Stimulated activated CD8-positive, alpha-beta memory T cell treated with anti-CD3 and anti-CD28 coated beads, Interleukin-2, amount 100 ng/mL, for 48 hours (primary cell): ENCODE measurements at regions not wholly inside any gene's neighbourhood (a gene's known extent, or its start where the extent isn't known, plus 50 kb on each side); places are given as distances from the start of the nearest gene placed in this dataset.

Experiments used
- DNase-seq, 2 donors: peaks; one replicate each; pipeline ENCODE4 v3.0.0-alpha.2; 2020; ENCODE audit warnings: low read depth in 2 of 2

DNA sequence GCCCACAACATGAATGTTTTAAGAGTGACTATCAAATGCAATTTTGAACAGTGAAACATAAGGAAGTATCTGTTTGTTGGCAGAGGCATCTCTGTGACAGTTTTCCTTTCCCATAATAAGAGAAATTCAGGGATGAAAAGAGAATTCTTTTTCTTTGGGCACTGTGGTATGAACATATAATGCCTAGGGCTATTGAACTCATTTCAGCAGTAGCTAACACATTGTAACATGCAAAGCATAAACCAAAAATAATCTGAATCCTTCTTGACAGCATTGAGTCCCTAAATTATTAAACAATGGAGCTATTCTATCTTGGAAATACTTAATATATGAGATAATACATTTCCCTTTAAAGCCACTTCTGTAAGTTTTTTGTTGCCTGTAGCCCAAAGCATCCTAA, 633.0 kb upstream of the B3GALT2 start:
- DNase-seq: no peak

DNA sequence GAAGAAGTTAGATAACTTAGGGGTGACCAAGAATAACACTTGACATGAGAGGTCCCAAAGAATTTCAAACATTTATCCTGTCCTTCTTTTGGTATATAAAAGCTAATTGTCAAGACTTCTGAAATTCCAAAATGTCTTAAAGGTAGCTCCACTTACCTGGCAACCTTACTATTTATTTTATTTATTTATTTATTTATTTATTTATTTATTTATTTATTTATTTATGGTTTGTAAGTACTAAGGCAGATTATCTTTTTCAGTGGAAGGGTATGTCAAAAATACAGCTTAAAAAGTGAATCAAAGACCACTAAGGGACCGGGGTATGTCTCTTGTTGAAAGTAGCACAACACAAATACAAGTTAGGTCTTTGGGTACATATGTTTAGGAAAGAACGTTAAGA, 620.8 kb upstream of the B3GALT2 start:
- no peak for DNase-seq

DNA sequence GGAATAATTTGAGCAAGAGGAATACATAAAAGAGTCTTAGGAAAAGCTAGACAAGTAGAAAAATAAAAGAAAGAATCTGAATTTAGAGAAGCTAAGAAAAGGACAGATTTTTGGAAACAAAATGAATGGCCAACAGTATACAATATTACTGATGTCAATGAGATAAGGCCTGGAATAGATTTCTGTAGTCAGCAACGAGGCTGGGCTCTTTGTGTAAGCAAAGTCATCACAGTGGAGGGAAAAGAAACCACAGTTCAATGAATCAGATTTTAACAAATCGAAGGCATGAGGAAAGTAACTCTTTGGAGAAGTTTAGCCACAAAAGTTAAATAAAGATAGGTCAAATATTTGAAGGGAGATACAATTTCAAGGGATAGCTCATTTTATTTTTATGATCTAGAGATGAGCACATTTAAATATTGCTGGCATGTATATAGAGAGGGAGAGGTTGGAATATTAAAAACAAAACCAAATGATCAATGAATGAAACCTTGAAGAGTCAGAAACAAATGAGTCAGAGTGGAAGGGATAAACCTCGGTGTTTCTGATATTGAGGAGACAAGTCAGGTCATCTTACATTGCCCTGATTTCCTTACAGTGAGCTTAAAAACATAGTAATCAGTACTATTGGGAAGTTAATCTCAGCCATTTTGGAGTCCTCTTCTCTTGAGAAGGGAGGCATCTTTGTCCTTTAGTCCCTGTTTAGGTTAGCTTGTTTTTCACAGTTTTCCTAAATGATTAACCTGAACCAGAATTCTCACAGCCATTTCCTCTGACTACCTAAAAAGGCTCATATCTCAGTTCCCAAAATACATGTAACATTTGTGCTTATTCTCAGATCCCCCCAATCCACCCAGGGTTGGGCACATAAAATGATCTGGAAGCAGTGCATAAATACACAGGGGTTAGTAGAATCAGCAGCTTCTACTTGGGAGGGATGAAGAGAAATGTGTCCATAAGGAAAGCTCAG, 620.0 kb upstream of the B3GALT2 start:
- DNase-seq: no peak

DNA sequence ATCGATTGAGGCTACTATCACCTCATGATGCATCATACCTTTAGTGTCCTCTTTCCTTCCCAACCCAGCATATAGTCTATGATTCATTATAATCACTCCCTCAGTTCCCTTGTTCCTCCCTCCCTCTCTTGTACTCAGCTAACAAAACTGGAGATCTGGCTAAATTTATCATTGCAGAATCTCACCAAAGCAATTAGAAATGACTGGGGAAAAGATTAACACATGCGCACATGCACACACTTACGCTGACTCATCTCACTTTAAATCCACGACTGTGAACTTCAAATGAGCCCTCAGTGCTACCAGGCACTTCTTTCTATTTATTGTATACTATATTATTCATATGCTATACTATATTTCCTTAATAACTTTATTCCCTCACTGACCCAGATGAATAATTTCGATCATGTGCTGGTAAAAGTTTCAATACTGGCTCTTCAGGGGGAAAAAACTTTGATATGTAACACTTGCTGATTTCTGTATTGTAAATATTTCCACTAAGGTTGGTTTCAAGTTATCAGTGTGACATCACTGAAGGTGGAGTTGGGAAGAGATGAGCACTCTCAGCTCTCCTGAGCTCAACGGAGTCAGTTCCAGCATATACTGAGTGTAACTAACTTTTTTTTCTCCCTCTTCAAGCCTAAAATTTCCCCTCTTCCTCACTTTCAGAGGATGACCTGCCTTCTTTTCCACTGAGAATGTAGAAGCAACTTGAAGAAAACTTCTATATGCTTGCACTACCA, 613.7 kb upstream of the B3GALT2 start:
- DNase-seq: no peak

DNA sequence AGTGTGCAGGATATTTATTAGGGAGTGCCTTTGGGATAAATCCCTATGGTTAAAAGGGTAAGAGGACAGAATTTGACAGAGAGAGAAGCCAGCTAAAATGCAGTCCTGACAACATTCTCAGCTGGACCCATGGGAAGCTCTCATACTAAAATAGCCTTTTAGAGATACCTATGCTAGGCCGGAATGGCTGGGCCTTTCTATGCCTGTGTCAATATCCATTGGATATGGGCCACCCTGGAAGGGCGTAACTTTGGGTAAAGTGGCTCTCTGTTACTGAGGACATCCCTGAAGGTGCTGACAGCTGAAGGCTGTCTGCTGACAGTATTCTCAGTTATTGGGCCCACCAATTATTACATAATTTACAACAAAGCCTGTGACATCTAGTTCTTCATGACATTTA, 613.0 kb upstream of the B3GALT2 start:
- no peak for DNase-seq

DNA sequence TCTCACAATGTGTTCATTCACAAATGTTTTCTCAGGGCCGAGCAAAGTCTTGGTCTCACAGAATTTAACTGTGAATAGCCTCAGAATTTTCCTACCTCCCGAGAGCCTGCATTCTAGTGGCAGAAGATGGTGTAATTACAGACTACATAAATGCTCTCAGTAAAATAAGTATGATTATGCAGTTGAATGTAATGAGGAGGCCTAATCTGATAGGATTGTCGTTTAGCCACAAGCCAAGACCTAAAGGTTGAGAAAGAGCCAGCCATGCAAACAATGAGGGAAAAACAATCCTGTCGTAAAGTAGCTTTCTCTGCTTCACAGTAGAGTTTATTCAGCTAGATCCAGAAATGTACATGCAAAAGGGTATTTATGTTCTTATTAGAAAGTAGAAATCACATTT, 607.8 kb upstream of the B3GALT2 start:
- DNase-seq: no peak

DNA sequence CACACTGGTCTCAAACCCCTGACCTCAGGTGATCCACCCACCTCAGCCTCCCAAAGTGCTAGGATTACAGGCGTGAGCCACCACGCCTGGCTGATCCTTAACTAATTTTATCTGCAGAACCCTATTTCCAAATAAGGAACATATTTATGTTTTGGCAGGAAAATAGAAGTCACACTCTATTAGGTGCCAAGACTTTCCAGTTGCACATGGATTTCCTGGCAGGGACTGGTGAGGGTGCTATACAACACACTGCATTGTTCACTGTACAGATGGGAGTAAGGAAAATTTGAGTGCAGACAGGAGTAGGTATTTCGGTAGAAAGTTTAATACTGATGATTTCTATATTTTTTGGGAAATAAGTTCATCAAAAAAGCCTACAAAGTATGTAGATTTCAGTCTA, 605.3 kb upstream of the B3GALT2 start:
- no peak for DNase-seq

DNA sequence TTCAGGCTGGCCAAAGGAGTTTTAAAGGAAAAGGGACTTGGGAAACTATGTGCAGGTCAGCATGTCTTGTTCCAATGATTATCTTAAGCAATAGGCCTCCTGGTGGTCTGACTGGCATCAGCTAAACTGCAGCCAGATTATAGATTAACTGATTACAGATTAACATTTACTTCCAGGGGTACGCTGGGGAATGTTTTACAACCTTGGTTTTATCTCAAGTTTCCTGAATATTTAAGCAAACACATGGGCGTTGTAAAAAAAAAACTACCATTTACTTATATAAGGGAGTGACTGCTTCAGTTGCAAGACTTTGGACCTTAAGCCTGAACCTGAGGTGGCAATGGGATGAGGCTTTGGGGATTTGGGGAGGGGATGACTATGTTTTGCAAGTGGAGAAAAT, 600.6 kb upstream of the B3GALT2 start:
- DNase-seq: no peak

DNA sequence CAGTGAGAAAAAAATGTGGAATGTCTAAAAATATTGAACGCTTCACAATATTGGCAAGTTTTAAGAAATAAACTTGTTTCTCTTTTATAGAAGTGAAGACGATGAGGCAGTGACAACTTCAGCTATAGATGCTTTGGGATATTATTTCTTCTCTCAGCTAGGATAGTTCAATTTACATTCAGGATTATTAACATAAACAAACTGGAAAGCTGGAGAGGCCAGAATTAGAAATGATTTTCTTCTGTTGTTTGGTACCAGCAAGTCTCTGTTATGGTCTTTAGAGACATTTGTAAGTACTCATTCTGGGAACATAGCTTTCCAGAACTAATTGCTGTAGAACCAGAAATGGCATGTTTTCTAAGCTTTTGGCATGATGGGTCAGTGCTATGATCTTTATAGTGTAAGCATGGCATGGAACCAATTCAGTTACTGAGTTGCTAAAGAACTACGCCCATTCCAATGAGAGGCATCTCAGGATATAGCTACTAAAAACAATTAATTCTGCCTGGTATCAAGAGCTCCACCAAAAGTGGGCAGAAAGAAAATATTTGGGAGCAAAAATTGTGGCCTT, 599.5 kb upstream of the B3GALT2 start:
- DNase-seq: no peak

DNA sequence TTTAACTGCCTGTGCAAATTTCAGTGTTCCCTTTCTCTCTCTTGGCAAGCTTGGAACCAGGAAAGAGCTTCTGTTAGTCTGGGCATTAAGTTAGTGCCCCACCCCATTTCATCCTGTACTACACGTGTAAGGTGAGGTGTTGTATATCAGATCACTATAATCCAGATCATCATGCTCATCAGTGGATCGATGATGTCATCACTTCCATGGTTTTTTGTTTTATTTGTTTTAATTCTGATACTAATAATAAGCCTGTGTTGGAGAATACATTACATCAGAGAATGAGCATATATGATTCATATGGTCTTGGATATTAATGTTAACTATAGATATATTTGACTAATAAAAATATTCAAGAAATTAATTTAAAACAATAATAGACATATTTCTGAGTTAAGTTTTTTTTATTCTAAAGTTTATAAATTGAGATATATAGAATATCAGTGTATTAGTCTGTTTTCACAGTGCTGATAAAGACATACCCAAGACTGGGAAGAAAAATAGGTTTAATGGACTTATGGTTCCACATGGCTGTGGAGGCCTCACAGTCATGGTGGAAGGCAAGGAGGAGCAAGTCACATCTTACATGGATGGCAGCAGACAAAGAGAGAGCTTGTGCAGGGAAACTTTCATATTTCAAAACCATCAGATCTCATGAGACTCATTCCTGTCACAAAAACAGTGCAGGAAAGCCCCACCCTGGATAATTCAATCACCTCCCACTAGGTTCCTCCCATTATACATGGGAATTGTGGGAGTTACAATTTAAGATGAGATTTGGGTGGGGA, 588.3 kb upstream of the B3GALT2 start:
- no peak for DNase-seq

DNA sequence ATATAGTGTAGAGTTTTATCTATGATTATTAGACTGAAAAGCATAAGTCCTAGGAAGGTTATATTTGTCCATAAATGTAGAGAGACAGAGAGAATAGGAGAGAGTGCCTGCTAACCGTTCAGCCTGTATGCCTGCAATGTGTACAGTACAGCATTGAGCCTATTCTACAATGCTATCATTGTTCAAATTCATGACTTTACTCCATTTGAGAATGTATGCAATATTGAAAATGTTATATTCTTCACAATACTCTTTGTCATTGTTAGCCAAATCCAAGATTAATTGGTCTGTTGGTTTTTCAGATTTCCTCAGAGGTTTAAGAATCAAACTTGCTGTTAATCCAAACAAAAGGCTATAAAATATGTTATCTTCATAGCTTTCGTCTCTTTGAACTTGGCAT, 585.2 kb upstream of the B3GALT2 start:
- no peak for DNase-seq

DNA sequence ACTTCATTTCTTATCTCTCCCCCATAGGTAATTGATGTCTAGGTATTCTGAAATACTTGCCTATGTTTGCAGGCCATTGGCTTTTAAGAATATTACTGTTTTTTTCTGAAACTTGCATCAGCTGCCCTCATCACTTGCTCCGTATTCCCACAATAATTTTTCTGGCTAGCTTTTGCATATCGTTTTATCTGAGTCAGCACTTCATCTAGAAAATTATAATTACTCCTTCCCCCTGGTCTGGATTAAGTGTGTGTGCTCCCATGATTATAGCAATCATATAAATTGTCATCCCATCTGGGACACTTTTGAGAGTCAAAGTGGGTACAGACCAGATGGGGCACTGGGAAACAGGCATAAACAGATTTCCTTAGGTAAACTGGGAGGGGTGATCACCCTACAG, 583.2 kb upstream of the B3GALT2 start:
- DNase-seq: no peak

DNA sequence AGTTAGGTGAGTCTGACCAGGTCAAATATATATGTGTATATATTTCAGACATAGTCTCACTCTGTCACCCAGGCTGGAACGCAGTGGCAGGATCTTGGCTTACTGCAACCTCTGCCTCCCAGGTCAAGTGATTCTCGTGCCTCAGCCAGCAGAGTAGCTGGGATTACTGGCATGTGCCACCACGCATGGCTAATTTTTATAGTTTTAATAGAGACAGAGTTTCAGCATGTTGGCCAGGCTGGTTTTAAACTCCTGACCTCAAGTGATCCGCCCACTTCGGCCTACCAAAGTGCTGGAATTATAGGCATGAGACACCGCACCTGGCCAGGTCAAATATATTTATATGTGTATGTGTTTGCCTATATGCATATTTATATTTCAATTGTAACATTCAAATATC, 581.5 kb upstream of the B3GALT2 start:
- no peak for DNase-seq

DNA sequence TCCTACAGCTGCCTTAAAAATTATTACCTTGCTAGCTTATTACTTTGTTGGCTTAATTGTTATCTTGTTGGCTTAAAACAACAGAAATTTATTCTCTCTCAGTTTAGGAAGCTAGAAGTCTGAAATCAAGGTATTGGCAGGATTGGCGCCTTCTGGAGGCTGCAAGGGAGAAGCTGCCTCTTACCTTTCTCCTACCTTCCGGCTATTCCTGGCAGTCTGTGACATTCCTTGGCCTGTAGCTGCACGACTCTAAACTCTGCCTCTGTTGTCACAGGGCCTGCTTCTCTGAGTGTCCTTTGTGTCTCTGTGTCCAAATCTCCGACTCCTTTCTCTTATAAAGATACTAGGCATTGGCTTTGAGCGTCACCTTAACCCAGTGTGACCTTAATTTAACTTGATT, 579.9 kb upstream of the B3GALT2 start:
- DNase-seq: no peak

DNA sequence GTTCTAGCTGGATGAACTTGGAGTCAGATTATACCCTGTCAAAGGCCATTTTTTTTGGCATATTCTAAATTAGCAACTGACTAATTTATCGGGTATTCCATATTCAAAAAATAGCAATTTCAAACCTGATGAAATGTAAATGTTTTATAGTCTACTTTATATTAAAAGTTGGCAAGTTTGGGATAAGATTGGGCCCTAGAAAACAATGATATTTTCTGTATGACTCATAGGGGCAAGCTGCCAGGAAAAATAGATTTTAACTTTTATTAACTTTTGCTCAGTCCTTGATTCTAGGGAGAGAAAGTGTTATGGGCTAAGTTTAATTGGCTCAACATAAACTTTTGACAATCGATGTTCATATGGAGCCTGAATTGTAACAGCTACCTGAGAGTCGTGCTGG, 576.9 kb upstream of the B3GALT2 start:
- DNase-seq: no peak

DNA sequence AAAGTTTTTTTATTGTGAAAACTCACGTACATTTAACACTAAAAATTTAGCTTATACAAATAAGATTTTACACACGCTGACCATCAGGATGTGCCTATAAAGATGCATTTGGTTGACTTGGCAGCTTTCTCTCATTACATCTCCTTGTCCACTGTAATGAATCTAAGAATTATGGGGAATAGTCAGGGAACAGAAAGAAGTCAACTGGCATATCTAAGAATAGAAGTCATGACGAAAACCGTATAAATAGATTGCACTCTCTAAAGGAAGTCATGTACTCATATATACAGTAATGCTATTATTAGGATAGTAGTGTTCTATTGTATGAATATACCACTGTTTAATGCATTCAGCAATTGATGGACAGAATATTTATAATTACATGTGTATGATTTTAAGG, 575.8 kb upstream of the B3GALT2 start:
- no peak for DNase-seq

DNA sequence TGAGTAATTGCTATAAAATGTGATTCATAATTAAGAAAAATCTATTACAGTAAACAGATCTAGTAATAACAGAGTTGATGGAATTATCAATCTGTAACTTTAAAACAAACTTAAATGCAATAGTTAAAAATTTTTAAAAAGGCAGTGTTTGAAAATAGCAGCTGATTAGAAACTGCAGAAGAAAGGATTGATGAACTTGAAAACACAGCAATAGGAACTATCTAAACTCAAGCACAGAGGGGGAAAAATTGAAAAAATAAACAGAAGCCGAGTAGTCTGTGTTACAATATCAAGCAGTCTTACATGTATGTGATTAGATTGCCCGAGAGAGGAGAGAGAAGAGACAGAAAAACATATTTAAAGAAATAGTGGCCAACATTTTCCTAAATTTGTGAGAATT, 569.0 kb upstream of the B3GALT2 start:
- DNase-seq: no peak

DNA sequence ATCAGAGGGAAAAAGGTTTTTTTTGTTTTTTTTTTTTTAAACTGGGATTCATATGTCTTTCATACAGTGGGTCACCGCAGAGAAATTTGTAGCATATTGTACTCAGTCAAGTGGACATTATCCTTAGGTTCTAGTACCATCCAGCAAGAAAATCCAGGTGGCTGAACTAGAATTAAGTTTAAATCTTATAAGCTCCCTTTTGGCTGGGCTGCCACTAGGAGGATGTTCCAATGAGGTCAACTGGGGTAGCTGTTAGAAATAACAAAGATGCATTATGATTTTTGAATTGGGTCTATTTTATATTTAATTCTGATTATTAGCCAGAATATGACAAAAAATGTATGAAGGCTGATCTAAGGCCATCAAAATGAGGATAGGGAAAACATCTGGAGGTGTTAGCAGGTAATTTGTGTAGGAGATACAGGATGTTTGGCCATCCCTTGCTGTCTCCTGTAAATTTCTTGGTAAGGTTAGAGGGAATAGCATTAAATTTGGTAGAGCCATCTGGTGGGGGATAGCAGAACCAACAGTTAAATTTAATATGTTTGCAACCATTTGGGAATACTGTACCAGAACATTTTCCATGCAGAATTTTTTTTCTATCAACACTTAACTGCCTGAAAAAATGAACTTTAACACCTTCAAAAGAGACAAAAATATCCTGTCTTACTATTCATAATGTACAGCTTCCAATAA, 568.5 kb upstream of the B3GALT2 start:
- no peak for DNase-seq

DNA sequence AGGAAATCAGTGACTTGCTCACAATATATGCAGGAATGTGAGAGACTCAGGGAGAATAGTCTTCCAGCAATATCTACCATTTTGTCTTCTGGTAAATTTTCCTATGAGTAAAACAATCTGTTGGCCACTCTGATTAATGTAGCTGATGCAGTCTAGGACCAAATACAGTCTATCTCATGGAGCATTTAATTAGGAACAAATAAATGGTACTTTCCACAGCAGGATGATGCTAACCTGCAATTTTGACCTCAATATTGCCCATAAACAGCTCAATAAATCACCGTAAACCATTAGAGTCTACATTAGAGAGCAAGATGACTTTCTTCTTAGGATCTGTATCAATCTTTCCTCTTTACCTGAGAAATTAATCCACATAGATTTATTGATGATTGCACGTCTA, 567.7 kb upstream of the B3GALT2 start:
- DNase-seq: no peak

DNA sequence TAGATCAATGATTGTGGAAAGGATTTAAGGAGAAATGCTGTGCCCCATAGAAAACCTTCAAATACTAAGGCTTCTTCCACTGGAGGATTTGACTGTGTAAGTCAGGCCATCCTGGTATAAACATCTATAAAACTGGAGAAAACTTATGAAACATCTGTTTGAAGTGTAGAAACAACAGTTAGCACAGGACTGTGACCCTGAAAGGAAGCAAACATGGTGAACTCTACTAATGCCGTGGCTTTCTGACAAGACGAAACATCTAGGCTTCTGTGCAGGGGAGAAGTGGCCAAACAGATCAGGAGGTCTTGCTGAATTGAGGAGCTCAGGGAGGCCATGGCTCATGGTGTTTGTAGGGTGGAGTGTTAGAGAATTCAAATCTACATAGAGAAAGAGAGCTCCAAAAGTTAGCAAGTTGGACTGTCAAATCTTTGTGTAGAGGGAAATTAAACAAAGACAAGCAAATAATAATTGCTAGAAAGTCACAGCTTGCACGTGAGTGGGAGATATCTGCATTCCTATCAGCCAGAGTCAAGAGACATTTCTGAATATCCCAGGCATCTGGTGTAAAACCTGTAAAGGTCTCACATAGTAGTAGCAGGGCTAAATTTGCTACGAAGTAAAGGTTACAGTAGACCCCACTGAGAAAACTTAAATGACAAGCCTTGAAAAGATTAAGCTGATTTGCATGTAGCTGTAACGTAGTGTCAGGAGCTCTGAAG, 566.8 kb upstream of the B3GALT2 start:
- DNase-seq: no peak

DNA sequence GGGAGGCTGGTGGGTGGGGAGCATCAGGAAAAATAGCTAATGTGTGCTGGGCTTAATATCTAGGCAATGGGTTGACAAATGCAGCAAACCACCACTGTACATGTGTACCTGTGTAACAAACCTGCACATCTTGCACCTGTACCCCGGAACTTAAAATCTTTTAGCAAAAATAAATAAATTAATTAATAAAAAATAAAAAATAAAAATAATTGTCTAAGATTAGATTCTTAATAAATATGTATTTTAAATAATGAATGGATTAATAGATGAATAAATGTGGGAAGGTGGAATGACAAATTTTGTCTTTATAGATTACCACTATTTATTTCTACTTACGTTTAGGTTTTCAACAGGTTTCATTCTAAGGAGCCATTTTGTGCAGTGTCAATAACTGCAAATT, 563.5 kb upstream of the B3GALT2 start:
- DNase-seq: no peak
